GM12891 (cell line): ENCODE measurements at regions not wholly inside any gene's neighbourhood (a gene's known extent, or its start where the extent isn't known, plus 50 kb on each side); places are given as distances from the start of the nearest gene placed in this dataset.

Source experiments
- PAX5 ChIP-seq: IDR thresholded peaks from 2 replicates; pipeline ENCODE4 v1.6.1; 2011; ENCODE audit warnings: low read length, moderate library complexity, mild to moderate bottlenecking; ENCODE audit not compliant: insufficient read depth, severe bottlenecking
- POLR2A ChIP-seq: IDR thresholded peaks from 2 replicates; pipeline ENCODE4 v1.6.1; 2011; ENCODE audit warnings: low read depth, low read length, control low read depth
- SPI1 ChIP-seq: IDR thresholded peaks from 2 replicates; pipeline ENCODE4 v1.6.1; 2011; ENCODE audit warnings: low read depth, low read length, control low read depth
- TAF1 ChIP-seq: IDR thresholded peaks from 2 replicates; pipeline ENCODE4 v1.6.1; 2011; ENCODE audit warnings: low read depth, low read length, control low read depth

DNA sequence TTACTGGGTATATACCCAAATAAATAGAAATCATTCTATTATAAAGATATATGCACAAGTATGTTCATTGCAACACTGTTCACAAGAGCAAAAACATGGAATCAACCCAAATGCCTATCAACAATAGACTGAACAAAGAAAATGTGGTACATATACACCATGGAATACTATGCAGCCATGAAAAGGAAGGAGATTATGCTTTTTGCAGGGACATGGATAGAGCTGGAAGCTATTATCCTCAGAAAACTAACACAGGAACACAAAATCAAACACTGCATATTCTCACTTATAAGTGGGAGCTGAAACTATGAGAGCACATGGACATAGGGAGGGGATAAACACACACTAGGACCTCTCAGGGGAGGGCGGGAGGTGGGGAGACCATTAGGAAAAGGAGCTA, 298.4 kb upstream of the CDH9 start:
- TF ChIP-seq POLR2A (no peak), TAF1 (no peak), SPI1 (no peak), PAX5 (no peak)
